Activated CD8-positive, alpha-beta memory T cell treated with anti-CD3 and anti-CD28 coated beads, Interleukin-2, amount 10 ng/mL, durations not matched to agents 7 days and 5 days (primary cell): ENCODE measurements at regions not wholly inside any gene's neighbourhood (a gene's known extent, or its start where the extent isn't known, plus 50 kb on each side); places are given as distances from the start of the nearest gene placed in this dataset.
"Not testable (repeated sequence)": the region's sequence is repeated elsewhere in the genome, so short reads cannot be mapped to it uniquely, and the experiment has no call there.

Source experiments
- ATAC-seq: fragments of 150-1000 bp; cut with Tn5 transposase; one replicate; pipeline ENCODE4 v1.10.0; 2021; ENCODE audit warnings: moderate library complexity
- CTCF ChIA-PET: fragments of 350-600 bp; sonication (Branson Sonifier 250); formaldehyde crosslinking; loops from one replicate; lab custom pipeline; 2021; ENCODE audit warnings: antibody characterized with exemption; lab: Charles Lee
- DNase-seq: peaks from one replicate; pipeline ENCODE4 v3.0.0-alpha.2; 2020
- H3K27ac Mint-ChIP-seq: one replicate; pipeline ENCODE4 v1.8.0; 2021; ENCODE audit warnings: mild to moderate bottlenecking, mixed read lengths
- H3K27me3 Mint-ChIP-seq: one replicate; pipeline ENCODE4 v1.8.0; 2021; ENCODE audit warnings: mixed read lengths
- H3K36me3 Mint-ChIP-seq: one replicate; pipeline ENCODE4 v1.8.0; 2021; ENCODE audit warnings: mild to moderate bottlenecking, mixed read lengths
- H3K4me1 Mint-ChIP-seq: one replicate; pipeline ENCODE4 v1.8.0; 2021; ENCODE audit warnings: mixed read lengths
- H3K4me3 Mint-ChIP-seq: one replicate; pipeline ENCODE4 v1.8.0; 2021; ENCODE audit warnings: mild to moderate bottlenecking, moderate library complexity, mixed read lengths
- H3K9me3 Mint-ChIP-seq: one replicate; pipeline ENCODE4 v1.8.0; 2022; ENCODE audit warnings: low read depth, mixed read lengths

DNA sequence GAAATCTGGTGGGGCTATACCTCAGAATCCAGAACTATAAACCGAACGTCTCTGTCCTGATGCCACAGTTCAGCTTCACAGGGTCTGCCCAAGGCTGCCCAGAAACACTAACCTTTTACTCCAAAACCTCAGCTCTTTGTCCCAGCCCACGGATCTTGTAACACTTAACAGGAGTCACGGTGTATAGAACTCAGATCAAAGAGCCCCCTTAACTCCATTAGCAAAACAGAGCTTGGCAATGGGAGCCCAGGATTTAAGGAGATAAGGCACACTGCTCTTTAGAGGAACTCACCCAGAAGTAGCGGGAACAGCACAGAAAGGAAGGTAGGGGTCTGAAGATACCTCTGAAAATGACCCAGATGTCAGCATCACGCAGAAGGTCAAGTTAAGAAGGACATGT lies 68.8 kb upstream of the SOX14 start:
- no peak overlapping the region for H3K4me3 Mint-ChIP-seq
- H3K4me1 Mint-ChIP-seq: no peaks in the 10 kb centered on the region
- peaks cover 3% of the 10 kb centered on the region for H3K9me3 Mint-ChIP-seq
- DNase-seq (no peak), ATAC-seq (no peak)
- CTCF ChIA-PET: no interaction called here
- no peaks in the 10 kb centered on the region for H3K36me3 Mint-ChIP-seq
- no peak overlapping the region for H3K27ac Mint-ChIP-seq
- H3K27me3 Mint-ChIP-seq: no peaks in the 10 kb centered on the region

GRCh38 chr3:137709011-137709601 lies 55.0 kb upstream of the SOX14 start:
- Mint-ChIP-seq H3K27ac (no peak overlapping the region), H3K4me3 (no peak overlapping the region), H3K27me3 (no peaks in the 10 kb centered on the region), H3K36me3 (no peaks in the 10 kb centered on the region), H3K4me1 (no peaks in the 10 kb centered on the region), H3K9me3 (peaks cover 4% of the 10 kb centered on the region)
- CTCF ChIA-PET: interaction anchor here (1.1 kb wide), 1 partner anchor 84 kb away, joined by 3 read pairs; no protein-coding TSS in a partner anchor
- ATAC-seq (no peak), DNase-seq (no peak)

- DNase-seq, CTCF ChIA-PET, H3K4me1 Mint-ChIP-seq, H3K27me3 Mint-ChIP-seq, H3K27ac Mint-ChIP-seq, H3K36me3 Mint-ChIP-seq, H3K4me3 Mint-ChIP-seq, ATAC-seq, H3K9me3 Mint-ChIP-seq: not testable (repeated sequence)
These were observed 50.1 kb upstream of the SOX14 start for GRCh38 chr3:137713965-137714364.
